ENCODE measurements at regions not wholly inside any gene's neighbourhood (a gene's known extent, or its start where the extent isn't known, plus 50 kb on each side); places are given as distances from the start of the nearest gene placed in this dataset.
A peak's percentile ranks its signal among the peaks of the same experiment; 100 is the strongest.

- POLR2A ChIA-PET: no interaction called here
- Mint-ChIP-seq H3K4me3 (peak overlapping the region; percentile 56), H3K27me3 (no peaks in the 10 kb centered on the region), H3K4me1 (peaks cover 69% of the 10 kb centered on the region), H3K9me3 (ENCODE audit: insufficient read depth) (no peaks in the 10 kb centered on the region), H3K27ac (peak overlapping the region; percentile 90)
- Histone ChIP-seq H3K36me3 (replicated peaks in 1 of 2; ENCODE audit: control extremely low read depth in 1 of 2, control insufficient read depth in 1 of 2, extremely low read depth in 1 of 2, insufficient read depth in 2 of 2, low read length in 1 of 2) (no peaks in the 10 kb centered on the region), H3K9ac (ENCODE audit: low read length) (peak overlapping the region; percentile 14), H3K27me3 (replicated peaks in 1 of 4; ENCODE audit: control extremely low read depth in 1 of 4, control insufficient read depth in 3 of 4, insufficient read depth in 4 of 4, low read length in 3 of 4) (no peaks in the 10 kb centered on the region), H3K4me3 (ENCODE audit: control extremely low read depth in 1 of 5, extremely low read depth in 1 of 5, insufficient read depth in 1 of 5, low read depth in 2 of 5, low read length in 4 of 5) (peak overlapping the region in 1 of 5 experiments; percentile 1), H2AFZ (ENCODE audit: insufficient read depth, low read depth, low read length, poor library complexity, severe bottlenecking) (no peak overlapping the region), H4K20me1 (ENCODE audit: control insufficient read depth, insufficient read depth, low read length, poor library complexity, severe bottlenecking) (no peaks in the 10 kb centered on the region), H3K79me2 (ENCODE audit: control insufficient read depth, insufficient read depth, low read length) (no peaks in the 10 kb centered on the region), H3K4me2 (replicated peaks; ENCODE audit: low read depth, low read length, poor library complexity, severe bottlenecking) (peak overlapping the region; percentile 46), H3K4me1 (ENCODE audit: control insufficient read depth in 2 of 2, insufficient read depth in 2 of 2, low read length in 2 of 2) (peaks cover 56 to 67% of the 10 kb centered on the region in 2 donors), H3K9me3 (ENCODE audit: control extremely low read depth in 1 of 3, control insufficient read depth in 2 of 3, insufficient read depth in 1 of 3, low read length in 2 of 3) (no peaks in the 10 kb centered on the region), H3K27ac (ENCODE audit: low read length in 2 of 2) (peak overlapping the region; percentile 31 to 56)
- DNase-seq (peak; percentile 44), ATAC-seq (ENCODE audit: low read depth) (peak; percentile 53)
- CTCF ChIA-PET: no interaction called here
- no peak for TF ChIP-seq EZH2 (IDR thresholded peaks at IDR 0.05; ENCODE audit: borderline replicate concordance, insufficient read depth, low read depth, low read length, poor library complexity, severe bottlenecking)
- TF ChIP-seq CTCF (IDR thresholded peaks at IDR 0.05): no peak
- WGBS (ENCODE audit: insufficient coverage): 0% methylated on average over 2 of the region's 3 CpGs
- intact Hi-C loops (cut with micrococcal nuclease): loop anchor here (1.0 kb wide), 1 partner anchor 12 kb away; no protein-coding TSS in a partner anchor
Measured at GRCh38 chr17:13920413-13920812, 148.9 kb upstream of the COX10 start.

GRCh38 chr17:13921841-13922776 is 147.2 kb upstream of the COX10 start:
- Histone ChIP-seq H4K20me1 (ENCODE audit: control insufficient read depth, insufficient read depth, low read length, poor library complexity, severe bottlenecking) (no peaks in the 10 kb centered on the region), H3K4me2 (replicated peaks; ENCODE audit: low read depth, low read length, poor library complexity, severe bottlenecking) (no peak overlapping the region), H3K9me3 (ENCODE audit: control extremely low read depth in 1 of 3, control insufficient read depth in 2 of 3, insufficient read depth in 1 of 3, low read length in 2 of 3) (no peaks in the 10 kb centered on the region), H2AFZ (ENCODE audit: insufficient read depth, low read depth, low read length, poor library complexity, severe bottlenecking) (no peak overlapping the region), H3K9ac (ENCODE audit: low read length) (no peak overlapping the region), H3K4me3 (ENCODE audit: control extremely low read depth in 1 of 5, extremely low read depth in 1 of 5, insufficient read depth in 1 of 5, low read depth in 2 of 5, low read length in 4 of 5) (no peak overlapping the region), H3K36me3 (replicated peaks in 1 of 2; ENCODE audit: control extremely low read depth in 1 of 2, control insufficient read depth in 1 of 2, extremely low read depth in 1 of 2, insufficient read depth in 2 of 2, low read length in 1 of 2) (no peaks in the 10 kb centered on the region), H3K79me2 (ENCODE audit: control insufficient read depth, insufficient read depth, low read length) (no peaks in the 10 kb centered on the region), H3K27me3 (replicated peaks in 1 of 4; ENCODE audit: control extremely low read depth in 1 of 4, control insufficient read depth in 3 of 4, insufficient read depth in 4 of 4, low read length in 3 of 4) (no peaks in the 10 kb centered on the region), H3K4me1 (ENCODE audit: control insufficient read depth in 2 of 2, insufficient read depth in 2 of 2, low read length in 2 of 2) (peaks cover 44 to 52% of the 10 kb centered on the region in 2 donors), H3K27ac (ENCODE audit: low read length in 2 of 2) (no peak overlapping the region)
- WGBS (ENCODE audit: insufficient coverage): 90% methylated on average over 16 of the region's 19 CpGs
- ATAC-seq (ENCODE audit: low read depth) (no peak), DNase-seq (no peak)
- Mint-ChIP-seq H3K4me1 (peaks cover 55% of the 10 kb centered on the region), H3K9me3 (ENCODE audit: insufficient read depth) (no peaks in the 10 kb centered on the region), H3K4me3 (no peak overlapping the region), H3K27me3 (no peaks in the 10 kb centered on the region), H3K27ac (peak overlapping the region; percentile 26)
- POLR2A ChIA-PET: interaction anchor here (1.5 kb wide), 1 partner anchor 9 kb away, joined by 4 read pairs; no protein-coding TSS in a partner anchor
- intact Hi-C loops (cut with micrococcal nuclease): no loop called here
- CTCF ChIA-PET: no interaction called here
- TF ChIP-seq EZH2 (IDR thresholded peaks at IDR 0.05; ENCODE audit: borderline replicate concordance, insufficient read depth, low read depth, low read length, poor library complexity, severe bottlenecking) (no peak), CTCF (IDR thresholded peaks at IDR 0.05) (no peak)

Data from B cell (primary cell).